ENCODE measurements at regions not wholly inside any gene's neighbourhood (a gene's known extent, or its start where the extent isn't known, plus 50 kb on each side); places are given as distances from the start of the nearest gene placed in this dataset.

- CTCF ChIA-PET: interaction anchor here (2.1 kb wide), 1 partner anchor 1528 kb away, joined by 6 read pairs; no protein-coding TSS in a partner anchor
- H3K4me1 ChIP-seq (ENCODE audit: control insufficient read depth in 1 of 2, insufficient read depth in 2 of 2, low read length in 2 of 2): no peaks in the 10 kb centered on the region
Observed at GRCh38 chr13:73730014-73730413, 404.2 kb downstream of the KLF12 start.

More at GRCh38 chr13:73730014-73730413, 404.2 kb downstream of the KLF12 start:
- no TSS peak for BruUV-seq (replicated peaks)
- Histone ChIP-seq H2AFZ (ENCODE audit: low read depth, low read length, poor library complexity, severe bottlenecking) (no peak overlapping the region), H3K9ac (ENCODE audit: low read length) (no peak overlapping the region), H3K4me3 (replicated peaks in 1 of 2; ENCODE audit: low read depth in 1 of 2, low read length in 2 of 2) (no peak overlapping the region), H3K9me3 (ENCODE audit: control insufficient read depth in 1 of 2, insufficient read depth in 1 of 2, low read depth in 1 of 2, low read length in 2 of 2) (no peaks in the 10 kb centered on the region), H3K9me2 (ENCODE audit: insufficient read depth) (no peaks in the 10 kb centered on the region), H3K36me3 (ENCODE audit: control insufficient read depth in 1 of 2, insufficient read depth in 2 of 2, low read length in 2 of 2) (no peaks in the 10 kb centered on the region), H3K27me3 (ENCODE audit: insufficient read depth, low read length) (no peaks in the 10 kb centered on the region), H3K79me2 (ENCODE audit: insufficient read depth, low read length) (no peaks in the 10 kb centered on the region), H3K4me2 (ENCODE audit: low read length) (no peak overlapping the region), H4K20me1 (ENCODE audit: insufficient read depth) (no peaks in the 10 kb centered on the region), H3K27ac (ENCODE audit: low read depth, low read length) (no peak overlapping the region)
- intact Hi-C loops (cut with micrococcal nuclease): no loop called here
- ATAC-seq (no peak), DNase-seq (ENCODE audit: low read depth, low spot score) (no peak)
- RAD21 ChIA-PET (ENCODE audit: low non-redundant PET in 1 of 2, low total read pairs in 2 of 2, uncharacterized antibody in 2 of 2, unreplicated experiment in 2 of 2): no interaction called here
- POLR2A ChIA-PET: no interaction called here
- TF ChIP-seq SP1 (IDR thresholded peaks at IDR 0.05; ENCODE audit: low read depth) (no peak), ZBTB33 (IDR thresholded peaks at IDR 0.05; ENCODE audit: extremely low read depth, insufficient replicate concordance, low read length) (no peak), EGR1 (IDR thresholded peaks at IDR 0.05; ENCODE audit: low read depth) (no peak), POLR2A (IDR thresholded peaks at IDR 0.05; ENCODE audit: borderline replicate concordance, extremely low read depth, insufficient read depth, insufficient read length) (no peak), SIN3A (IDR thresholded peaks at IDR 0.05; ENCODE audit: low read depth) (no peak), YY1 (IDR thresholded peaks at IDR 0.05; ENCODE audit: extremely low read depth, insufficient replicate concordance, low read depth, low read length) (no peak), CTCF (IDR thresholded peaks at IDR 0.05 in 2 of 3, conservative IDR thresholded peaks at IDR 0.05 in 1 of 3; ENCODE audit: borderline replicate concordance in 1 of 3, insufficient read depth in 1 of 3, low read depth in 2 of 3, low read length in 2 of 3) (no peak), CBX3 (IDR thresholded peaks at IDR 0.05; ENCODE audit: low read depth) (no peak), MAX (IDR thresholded peaks at IDR 0.05) (no peak), REST (IDR thresholded peaks at IDR 0.05; ENCODE audit: low read depth) (no peak)

Data from HCT116 (cell line).